HepG2 (cell line): ENCODE measurements at regions not wholly inside any gene's neighbourhood (a gene's known extent, or its start where the extent isn't known, plus 50 kb on each side); places are given as distances from the start of the nearest gene placed in this dataset.

ENCODE experiments used
- CEBPB ChIP-seq: IDR thresholded peaks from 2 replicates; pipeline ENCODE4 v1.6.1; 2011; ENCODE audit warnings: low read depth, low read length, improper control_type of control experiment, borderline replicate concordance
- E2F2 ChIP-seq: sonication (generic); formaldehyde crosslinking; IDR thresholded peaks from 2 replicates; pipeline ENCODE4 v1.4.0; 2020; ENCODE audit warnings: missing genetic modification reagents, borderline replicate concordance
- LRRFIP1 ChIP-seq: sonication (generic); formaldehyde crosslinking; conservative IDR thresholded peaks from 2 replicates; pipeline ENCODE4 v1.4.0; 2020; ENCODE audit warnings: missing genetic modification reagents
- PRDM10 ChIP-seq: sonication (generic); formaldehyde crosslinking; IDR thresholded peaks from 2 replicates; pipeline ENCODE4 v1.4.0; 2020; ENCODE audit warnings: low read depth, missing genetic modification reagents
- REXO4 ChIP-seq: sonication (generic); formaldehyde crosslinking; IDR thresholded peaks from 2 replicates; pipeline ENCODE4 v1.8.0; 2022; ENCODE audit warnings: missing genetic modification reagents, mild to moderate bottlenecking, borderline replicate concordance
- SMARCE1 ChIP-seq: fragments of 450-650 bp; IDR thresholded peaks from 2 replicates; pipeline ENCODE4 v1.6.1; 2017; ENCODE audit warnings: borderline replicate concordance
- ZFP37 ChIP-seq: sonication (generic); formaldehyde crosslinking; IDR thresholded peaks from 2 replicates; pipeline ENCODE4 v1.4.0; 2020; ENCODE audit warnings: missing genetic modification reagents, borderline replicate concordance
- ZNF18 ChIP-seq: sonication (generic); formaldehyde crosslinking; IDR thresholded peaks from 2 replicates; pipeline ENCODE4 v1.8.0; 2022; ENCODE audit warnings: mild to moderate bottlenecking, missing genetic modification reagents; ENCODE audit not compliant: insufficient replicate concordance

- TF ChIP-seq ZNF18 (CRISPR knock-in tag) = no peak
- no peak for TF ChIP-seq LRRFIP1 (CRISPR knock-in tag)
- no peak for TF ChIP-seq PRDM10
- no peak for TF ChIP-seq ZFP37 (CRISPR knock-in tag)
- no peak for TF ChIP-seq SMARCE1
- TF ChIP-seq E2F2 (CRISPR knock-in tag) = no peak
- no peak for TF ChIP-seq CEBPB
- TF ChIP-seq REXO4 (CRISPR knock-in tag) = no peak
Observed at GRCh38 chr2:35356332-35356731, 999.2 kb upstream of the CRIM1 start (continued).
